Neuronal stem cell (in vitro differentiated cells): ENCODE measurements at regions not wholly inside any gene's neighbourhood (a gene's known extent, or its start where the extent isn't known, plus 50 kb on each side); places are given as distances from the start of the nearest gene placed in this dataset.

Source experiments
- DNase-seq: peaks from one replicate; pipeline ENCODE4 v3.0.0-alpha.2; 2013; ENCODE audit warnings: low spot score
- H2AFZ ChIP-seq: one replicate; pipeline ENCODE4 v1.6.1; 2013; ENCODE audit warnings: mild to moderate bottlenecking, low read length, inconsistent platforms
- H2AK5ac ChIP-seq: 2 replicates; pipeline ENCODE4 v1.6.1; 2013; ENCODE audit warnings: low read depth, mild to moderate bottlenecking, inconsistent platforms, low read length, moderate library complexity, mixed read lengths
- H2BK120ac ChIP-seq: 2 replicates; pipeline ENCODE4 v1.6.1; 2013; ENCODE audit warnings: low read depth, mild to moderate bottlenecking, inconsistent platforms, low read length, moderate library complexity, mixed read lengths
- H2BK12ac ChIP-seq: one replicate; pipeline ENCODE4 v1.6.1; 2013; ENCODE audit warnings: low read length, inconsistent platforms
- H2BK15ac ChIP-seq: 2 replicates; pipeline ENCODE4 v1.6.1; 2013; ENCODE audit warnings: mild to moderate bottlenecking, low read length, inconsistent platforms, mixed read lengths
- H2BK5ac ChIP-seq: one replicate; pipeline ENCODE4 v1.6.1; 2013; ENCODE audit warnings: inconsistent platforms, mild to moderate bottlenecking, low read length, moderate library complexity
- H3K14ac ChIP-seq: one replicate; pipeline ENCODE4 v1.6.1; 2013; ENCODE audit warnings: low read length, inconsistent platforms
- H3K18ac ChIP-seq: 2 replicates; pipeline ENCODE4 v1.6.1; 2013; ENCODE audit warnings: low read length, inconsistent platforms
- H3K23ac ChIP-seq: 2 replicates; pipeline ENCODE4 v1.6.1; 2013; ENCODE audit warnings: low read depth, mild to moderate bottlenecking, mixed read lengths, low read length, inconsistent platforms; ENCODE audit not compliant: poor library complexity
- H3K27ac ChIP-seq: replicated peaks from 3 replicates; pipeline ENCODE4 v1.5.1; 2013; ENCODE audit warnings: low read length, inconsistent platforms
- H3K27me3 ChIP-seq, 3 experiments: 2 replicates each; pipeline ENCODE4 v1.6.1; 2013; ENCODE audit warnings: low read length in 3 of 3, mild to moderate bottlenecking in 2 of 3, inconsistent platforms in 1 of 3, low read depth in 1 of 3, mixed read lengths in 1 of 3, moderate library complexity in 1 of 3; ENCODE audit not compliant: control insufficient read depth in 3 of 3, insufficient read depth in 3 of 3
- H3K36me3 ChIP-seq, 2 donors: replicated peaks in 1 of 2; 2 replicates each; pipeline ENCODE4 v1.6.1; 2013; ENCODE audit warnings: low read length in 2 of 2; ENCODE audit not compliant: control insufficient read depth in 2 of 2, insufficient read depth in 2 of 2
- H3K4ac ChIP-seq: 2 replicates; pipeline ENCODE4 v1.6.1; 2013; ENCODE audit warnings: inconsistent platforms, mild to moderate bottlenecking, low read length, moderate library complexity
- H3K4me1 ChIP-seq, 2 donors: 1 replicate in 1 of 2; 2 replicates in 1 of 2; pipeline ENCODE4 v1.6.1; 2013; ENCODE audit warnings: low read length in 2 of 2, low read depth in 1 of 2; ENCODE audit not compliant: control insufficient read depth in 2 of 2, insufficient read depth in 1 of 2
- H3K4me2 ChIP-seq: one replicate; pipeline ENCODE4 v1.6.1; 2013; ENCODE audit warnings: mild to moderate bottlenecking, low read length, inconsistent platforms; ENCODE audit not compliant: insufficient read depth, poor library complexity, severe bottlenecking
- H3K4me3 ChIP-seq, 2 donors: 2 replicates each; pipeline ENCODE4 v1.5.1; 2013; ENCODE audit warnings: low read length in 2 of 2, mild to moderate bottlenecking in 2 of 2, inconsistent platforms in 1 of 2, moderate library complexity in 1 of 2
- H3K79me1 ChIP-seq: one replicate; pipeline ENCODE4 v1.6.1; 2013; ENCODE audit warnings: low read depth, mild to moderate bottlenecking, inconsistent platforms, low read length, moderate library complexity
- H3K9ac ChIP-seq: one replicate; pipeline ENCODE4 v1.6.1; 2013; ENCODE audit warnings: mild to moderate bottlenecking, low read depth, low read length, inconsistent platforms; ENCODE audit not compliant: poor library complexity
- H3K9me3 ChIP-seq, 2 donors: replicated peaks in 1 of 2; 2 replicates each; pipeline versions ENCODE3 to v1.6.1; 2013; ENCODE audit warnings: low read length in 2 of 2, mild to moderate bottlenecking in 2 of 2, inconsistent platforms in 1 of 2, low read depth in 1 of 2, mixed read lengths in 1 of 2, moderate library complexity in 1 of 2; ENCODE audit not compliant: control insufficient read depth in 2 of 2, insufficient read depth in 1 of 2
- H4K8ac ChIP-seq: one replicate; pipeline ENCODE4 v1.6.1; 2013; ENCODE audit warnings: low read depth, mild to moderate bottlenecking, inconsistent platforms, low read length, moderate library complexity
- H4K91ac ChIP-seq: one replicate; pipeline ENCODE4 v1.6.1; 2013; ENCODE audit warnings: low read length, low read depth, mild to moderate bottlenecking, inconsistent platforms; ENCODE audit not compliant: poor library complexity
- WGBS, 2 donors: extraction: QIAGEN DNeasy Blood & Tissue Kit; methylation state at CpG; one replicate each; pipeline ENCODE4 v1.1.7; 2013; ENCODE audit warnings: missing lambda C conversion rate in 2 of 2, mixed read lengths in 1 of 2; ENCODE audit not compliant: insufficient read length in 2 of 2, insufficient replicate concordance in 1 of 2; ENCODE audit errors: extremely low coverage in 2 of 2; 5-methylcytosine and 5-hydroxymethylcytosine counted together

DNA sequence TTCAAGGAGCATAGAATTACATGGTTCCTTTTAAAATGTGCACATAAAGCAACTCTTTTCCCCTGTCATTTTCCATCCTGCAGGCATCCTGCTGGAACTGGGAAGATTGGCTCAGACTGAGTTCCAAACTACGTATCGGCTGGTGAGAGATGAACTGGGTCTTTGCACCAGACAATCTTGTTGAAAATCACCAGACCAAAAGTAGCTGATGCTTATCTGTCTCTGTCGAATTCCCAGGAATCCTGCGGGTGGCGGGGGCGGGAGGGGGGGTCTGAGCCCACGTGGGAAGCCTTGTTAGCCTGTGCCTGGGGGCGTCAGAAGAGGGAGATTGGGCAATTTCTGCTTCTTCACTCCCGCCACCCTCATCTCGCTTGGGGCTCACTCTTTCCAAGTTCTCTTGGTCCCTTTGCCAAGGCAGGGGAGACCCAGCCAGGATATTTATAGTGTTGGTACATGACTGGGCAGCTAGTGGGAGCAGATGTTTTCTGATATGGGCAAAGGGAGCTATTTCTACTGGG, 90.1 kb upstream of the SLC25A33 start:
- H2BK15ac ChIP-seq = no peak overlapping the region
- no peak overlapping the region for H3K4me3 ChIP-seq
- WGBS, 2 donors = no CpG with 5 or more reads among the region's 10 CpGs
- H2BK120ac ChIP-seq = no peak overlapping the region
- H3K14ac ChIP-seq = no peak overlapping the region
- peaks cover 0 to 3% of the 10 kb centered on the region in 2 donors for H3K36me3 ChIP-seq
- no peak overlapping the region for H2BK5ac ChIP-seq
- H4K91ac ChIP-seq = no peak overlapping the region
- H3K18ac ChIP-seq = no peak overlapping the region
- no peak for DNase-seq
- H3K79me1 ChIP-seq = peaks cover 4% of the 10 kb centered on the region
- peak overlapping the region; percentile 72 for H2AFZ ChIP-seq
- H3K23ac ChIP-seq = no peak overlapping the region
- H2BK12ac ChIP-seq = no peak overlapping the region
- no peak overlapping the region for H3K4ac ChIP-seq
- no peak overlapping the region for H3K9ac ChIP-seq
- H2AK5ac ChIP-seq = no peak overlapping the region
- peaks cover 5 to 12% of the 10 kb centered on the region in 2 donors for H3K4me1 ChIP-seq
- no peak overlapping the region for H4K8ac ChIP-seq
- peaks cover 0 to 4% of the 10 kb centered on the region in 2 donors for H3K9me3 ChIP-seq
- H3K27ac ChIP-seq = no peak overlapping the region
- no peak overlapping the region for H3K4me2 ChIP-seq
- peaks cover 0 to 35% (median 0%) of the 10 kb centered on the region in 3 experiments for H3K27me3 ChIP-seq

DNA sequence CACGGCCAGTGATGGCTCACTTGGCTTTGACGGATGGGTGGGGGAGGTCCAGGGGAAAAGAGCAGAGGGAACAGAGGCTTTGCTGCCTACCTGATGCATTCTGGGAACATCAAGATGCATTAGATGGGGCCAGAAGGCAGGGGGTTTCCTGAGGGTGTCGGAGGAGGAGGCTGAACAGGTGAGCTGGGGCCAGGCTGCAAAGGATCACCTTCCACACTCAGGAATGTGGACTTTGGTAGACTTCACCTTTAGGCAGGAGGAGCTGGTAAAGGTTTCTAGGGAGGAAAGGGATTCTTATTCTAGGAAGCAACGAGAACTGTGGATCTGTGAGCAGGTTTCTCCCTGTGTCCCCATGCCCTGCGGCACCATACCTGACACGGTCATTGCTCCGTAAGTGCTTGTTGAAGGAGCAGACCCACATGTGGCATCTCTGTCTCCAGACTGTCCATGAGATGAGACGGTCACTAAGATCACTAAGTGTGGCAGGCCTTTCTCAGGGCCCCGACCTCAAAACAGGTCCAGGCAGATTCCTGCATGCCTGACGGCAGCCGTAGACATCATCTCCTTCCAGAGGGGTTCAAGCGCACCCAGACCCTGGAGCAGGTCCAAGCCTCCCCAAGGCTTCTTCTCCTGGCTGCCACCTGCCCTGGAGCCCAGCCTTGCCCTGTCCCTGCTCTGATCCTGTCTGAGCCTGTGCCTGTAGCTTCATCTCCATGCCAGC, 89.1 kb upstream of the SLC25A33 start:
- no peak for DNase-seq
- H3K14ac ChIP-seq = no peak overlapping the region
- H2AFZ ChIP-seq = no peak overlapping the region
- peak overlapping the region; percentile 3 for H2AK5ac ChIP-seq
- H3K79me1 ChIP-seq = peaks cover 4% of the 10 kb centered on the region
- H2BK12ac ChIP-seq = no peak overlapping the region
- no peak overlapping the region for H4K8ac ChIP-seq
- no peak overlapping the region for H2BK5ac ChIP-seq
- H3K4me3 ChIP-seq = no peak overlapping the region
- H3K4ac ChIP-seq = no peak overlapping the region
- peaks cover 4 to 9% of the 10 kb centered on the region in 2 donors for H3K4me1 ChIP-seq
- H3K36me3 ChIP-seq = peaks cover 0 to 3% of the 10 kb centered on the region in 2 donors
- no peak overlapping the region for H3K9ac ChIP-seq
- H2BK15ac ChIP-seq = peak overlapping the region; percentile 31
- peak overlapping the region; percentile 35 for H3K18ac ChIP-seq
- no peak overlapping the region for H4K91ac ChIP-seq
- H3K27ac ChIP-seq = no peak overlapping the region
- no peak overlapping the region for H3K23ac ChIP-seq
- no peak overlapping the region for H3K4me2 ChIP-seq
- H3K27me3 ChIP-seq = peaks cover 0 to 33% (median 0%) of the 10 kb centered on the region in 3 experiments
- no CpG with 5 or more reads among the region's 12 CpGs for WGBS, 2 donors
- H2BK120ac ChIP-seq = no peak overlapping the region
- peaks cover 0 to 4% of the 10 kb centered on the region in 2 donors for H3K9me3 ChIP-seq

DNA sequence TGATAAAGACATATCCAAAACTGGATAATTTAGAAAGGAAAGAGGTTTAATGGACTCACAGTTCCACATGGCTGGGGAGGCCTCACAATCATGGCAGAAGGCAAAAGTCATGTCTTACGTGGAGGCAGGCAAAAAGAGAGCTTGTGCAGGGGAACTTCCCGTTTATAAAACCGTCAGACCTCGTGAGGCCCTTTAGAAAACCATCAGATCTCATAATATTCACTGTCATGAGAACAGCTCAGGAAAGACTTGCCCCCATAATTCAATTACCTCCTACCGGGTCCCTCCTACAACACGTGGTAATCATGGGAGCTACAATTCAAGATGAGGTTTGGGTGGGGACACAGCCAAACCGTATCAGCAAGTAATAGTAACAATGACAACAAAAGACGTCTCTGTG, 88.2 kb upstream of the SLC25A33 start:
- Histone ChIP-seq H4K8ac (no peak overlapping the region), H3K4me2 (no peak overlapping the region), H3K4me1 (peaks cover 4 to 9% of the 10 kb centered on the region in 2 donors), H2AFZ (no peak overlapping the region), H3K9ac (no peak overlapping the region), H2BK12ac (no peak overlapping the region), H3K27me3 (peaks cover 0 to 42% (median 0%) of the 10 kb centered on the region in 3 experiments), H3K36me3 (peaks cover 0 to 3% of the 10 kb centered on the region in 2 donors), H3K4me3 (no peak overlapping the region), H2AK5ac (no peak overlapping the region), H3K9me3 (peaks cover 0 to 4% of the 10 kb centered on the region in 2 donors), H3K27ac (no peak overlapping the region), H2BK120ac (no peak overlapping the region), H2BK15ac (no peak overlapping the region), H2BK5ac (no peak overlapping the region), H3K4ac (no peak overlapping the region), H3K18ac (no peak overlapping the region), H4K91ac (no peak overlapping the region), H3K79me1 (peaks cover 4% of the 10 kb centered on the region), H3K23ac (no peak overlapping the region), H3K14ac (no peak overlapping the region)
- WGBS, 2 donors = no CpG with 5 or more reads among the region's 8 CpGs
- DNase-seq = no peak

DNA sequence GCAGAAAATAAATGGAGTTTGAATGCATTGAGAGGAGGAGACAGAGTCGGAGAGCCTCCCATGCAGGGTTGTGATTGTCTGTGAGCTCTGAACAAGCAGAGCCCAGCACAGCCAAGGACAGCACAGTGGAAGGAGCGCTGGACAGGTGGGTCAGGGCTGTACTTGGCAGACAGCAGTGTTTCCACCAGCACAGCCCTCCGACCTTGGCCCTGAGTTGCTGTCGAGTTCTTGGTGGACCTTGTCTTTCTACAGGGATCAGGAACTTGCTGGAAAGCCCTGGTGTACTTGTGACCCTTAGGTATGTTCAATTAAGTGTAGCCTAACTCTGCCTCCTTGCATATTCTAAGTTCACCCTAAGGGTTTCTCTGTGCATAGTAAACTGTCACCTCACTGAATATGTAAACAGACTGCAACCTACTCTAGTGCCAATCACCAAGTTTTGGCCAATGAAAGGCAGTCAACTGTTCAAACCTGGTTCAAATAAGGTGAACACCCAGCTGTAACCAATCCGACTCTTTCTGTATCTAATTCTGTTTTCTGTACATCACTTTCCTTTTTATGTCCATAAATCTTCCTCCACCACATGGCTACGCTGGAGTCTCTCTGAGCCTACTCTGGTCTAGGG, 86.6 kb upstream of the SLC25A33 start:
- no peak overlapping the region for H3K4ac ChIP-seq
- H2AK5ac ChIP-seq = no peak overlapping the region
- H2BK15ac ChIP-seq = no peak overlapping the region
- no peak overlapping the region for H3K4me2 ChIP-seq
- peaks cover 0 to 4% of the 10 kb centered on the region in 2 donors for H3K9me3 ChIP-seq
- H3K18ac ChIP-seq = no peak overlapping the region
- no peak overlapping the region for H3K23ac ChIP-seq
- H2AFZ ChIP-seq = no peak overlapping the region
- WGBS, 2 donors = no CpG with 5 or more reads among the region's 6 CpGs
- H2BK5ac ChIP-seq = no peak overlapping the region
- H3K79me1 ChIP-seq = peaks cover 4% of the 10 kb centered on the region
- no peak overlapping the region for H2BK12ac ChIP-seq
- peaks cover 0 to 50% (median 0%) of the 10 kb centered on the region in 3 experiments for H3K27me3 ChIP-seq
- H3K9ac ChIP-seq = no peak overlapping the region
- H4K91ac ChIP-seq = no peak overlapping the region
- H3K4me3 ChIP-seq = no peak overlapping the region
- no peak overlapping the region for H2BK120ac ChIP-seq
- H3K4me1 ChIP-seq = peaks cover 4 to 9% of the 10 kb centered on the region in 2 donors
- H3K27ac ChIP-seq = no peak overlapping the region
- peaks cover 0 to 3% of the 10 kb centered on the region in 2 donors for H3K36me3 ChIP-seq
- DNase-seq = no peak
- no peak overlapping the region for H3K14ac ChIP-seq
- no peak overlapping the region for H4K8ac ChIP-seq
